ENCODE measurements at regions not wholly inside any gene's neighbourhood (a gene's known extent, or its start where the extent isn't known, plus 50 kb on each side); places are given as distances from the start of the nearest gene placed in this dataset.

DNA sequence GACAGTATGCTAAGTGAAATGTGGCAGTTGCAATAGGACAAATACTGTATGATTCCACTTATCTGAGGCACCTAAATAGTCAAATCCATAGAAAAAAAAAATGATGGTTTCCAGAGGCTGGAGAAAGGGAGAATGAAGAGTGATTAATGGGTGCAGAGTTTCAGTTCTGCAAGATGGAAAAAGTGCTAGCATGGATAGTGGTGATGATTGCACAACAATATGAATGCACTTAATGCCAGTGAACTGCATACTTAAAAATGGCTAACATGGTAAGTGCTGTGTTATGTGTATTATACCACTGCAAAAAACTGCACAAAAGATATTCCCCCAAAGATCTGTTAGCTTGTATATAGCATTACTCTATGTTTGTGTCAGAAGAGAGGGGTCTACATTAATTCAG is 185.4 kb downstream of the INHBB start (continued):
- TF ChIP-seq, protein P1, sequence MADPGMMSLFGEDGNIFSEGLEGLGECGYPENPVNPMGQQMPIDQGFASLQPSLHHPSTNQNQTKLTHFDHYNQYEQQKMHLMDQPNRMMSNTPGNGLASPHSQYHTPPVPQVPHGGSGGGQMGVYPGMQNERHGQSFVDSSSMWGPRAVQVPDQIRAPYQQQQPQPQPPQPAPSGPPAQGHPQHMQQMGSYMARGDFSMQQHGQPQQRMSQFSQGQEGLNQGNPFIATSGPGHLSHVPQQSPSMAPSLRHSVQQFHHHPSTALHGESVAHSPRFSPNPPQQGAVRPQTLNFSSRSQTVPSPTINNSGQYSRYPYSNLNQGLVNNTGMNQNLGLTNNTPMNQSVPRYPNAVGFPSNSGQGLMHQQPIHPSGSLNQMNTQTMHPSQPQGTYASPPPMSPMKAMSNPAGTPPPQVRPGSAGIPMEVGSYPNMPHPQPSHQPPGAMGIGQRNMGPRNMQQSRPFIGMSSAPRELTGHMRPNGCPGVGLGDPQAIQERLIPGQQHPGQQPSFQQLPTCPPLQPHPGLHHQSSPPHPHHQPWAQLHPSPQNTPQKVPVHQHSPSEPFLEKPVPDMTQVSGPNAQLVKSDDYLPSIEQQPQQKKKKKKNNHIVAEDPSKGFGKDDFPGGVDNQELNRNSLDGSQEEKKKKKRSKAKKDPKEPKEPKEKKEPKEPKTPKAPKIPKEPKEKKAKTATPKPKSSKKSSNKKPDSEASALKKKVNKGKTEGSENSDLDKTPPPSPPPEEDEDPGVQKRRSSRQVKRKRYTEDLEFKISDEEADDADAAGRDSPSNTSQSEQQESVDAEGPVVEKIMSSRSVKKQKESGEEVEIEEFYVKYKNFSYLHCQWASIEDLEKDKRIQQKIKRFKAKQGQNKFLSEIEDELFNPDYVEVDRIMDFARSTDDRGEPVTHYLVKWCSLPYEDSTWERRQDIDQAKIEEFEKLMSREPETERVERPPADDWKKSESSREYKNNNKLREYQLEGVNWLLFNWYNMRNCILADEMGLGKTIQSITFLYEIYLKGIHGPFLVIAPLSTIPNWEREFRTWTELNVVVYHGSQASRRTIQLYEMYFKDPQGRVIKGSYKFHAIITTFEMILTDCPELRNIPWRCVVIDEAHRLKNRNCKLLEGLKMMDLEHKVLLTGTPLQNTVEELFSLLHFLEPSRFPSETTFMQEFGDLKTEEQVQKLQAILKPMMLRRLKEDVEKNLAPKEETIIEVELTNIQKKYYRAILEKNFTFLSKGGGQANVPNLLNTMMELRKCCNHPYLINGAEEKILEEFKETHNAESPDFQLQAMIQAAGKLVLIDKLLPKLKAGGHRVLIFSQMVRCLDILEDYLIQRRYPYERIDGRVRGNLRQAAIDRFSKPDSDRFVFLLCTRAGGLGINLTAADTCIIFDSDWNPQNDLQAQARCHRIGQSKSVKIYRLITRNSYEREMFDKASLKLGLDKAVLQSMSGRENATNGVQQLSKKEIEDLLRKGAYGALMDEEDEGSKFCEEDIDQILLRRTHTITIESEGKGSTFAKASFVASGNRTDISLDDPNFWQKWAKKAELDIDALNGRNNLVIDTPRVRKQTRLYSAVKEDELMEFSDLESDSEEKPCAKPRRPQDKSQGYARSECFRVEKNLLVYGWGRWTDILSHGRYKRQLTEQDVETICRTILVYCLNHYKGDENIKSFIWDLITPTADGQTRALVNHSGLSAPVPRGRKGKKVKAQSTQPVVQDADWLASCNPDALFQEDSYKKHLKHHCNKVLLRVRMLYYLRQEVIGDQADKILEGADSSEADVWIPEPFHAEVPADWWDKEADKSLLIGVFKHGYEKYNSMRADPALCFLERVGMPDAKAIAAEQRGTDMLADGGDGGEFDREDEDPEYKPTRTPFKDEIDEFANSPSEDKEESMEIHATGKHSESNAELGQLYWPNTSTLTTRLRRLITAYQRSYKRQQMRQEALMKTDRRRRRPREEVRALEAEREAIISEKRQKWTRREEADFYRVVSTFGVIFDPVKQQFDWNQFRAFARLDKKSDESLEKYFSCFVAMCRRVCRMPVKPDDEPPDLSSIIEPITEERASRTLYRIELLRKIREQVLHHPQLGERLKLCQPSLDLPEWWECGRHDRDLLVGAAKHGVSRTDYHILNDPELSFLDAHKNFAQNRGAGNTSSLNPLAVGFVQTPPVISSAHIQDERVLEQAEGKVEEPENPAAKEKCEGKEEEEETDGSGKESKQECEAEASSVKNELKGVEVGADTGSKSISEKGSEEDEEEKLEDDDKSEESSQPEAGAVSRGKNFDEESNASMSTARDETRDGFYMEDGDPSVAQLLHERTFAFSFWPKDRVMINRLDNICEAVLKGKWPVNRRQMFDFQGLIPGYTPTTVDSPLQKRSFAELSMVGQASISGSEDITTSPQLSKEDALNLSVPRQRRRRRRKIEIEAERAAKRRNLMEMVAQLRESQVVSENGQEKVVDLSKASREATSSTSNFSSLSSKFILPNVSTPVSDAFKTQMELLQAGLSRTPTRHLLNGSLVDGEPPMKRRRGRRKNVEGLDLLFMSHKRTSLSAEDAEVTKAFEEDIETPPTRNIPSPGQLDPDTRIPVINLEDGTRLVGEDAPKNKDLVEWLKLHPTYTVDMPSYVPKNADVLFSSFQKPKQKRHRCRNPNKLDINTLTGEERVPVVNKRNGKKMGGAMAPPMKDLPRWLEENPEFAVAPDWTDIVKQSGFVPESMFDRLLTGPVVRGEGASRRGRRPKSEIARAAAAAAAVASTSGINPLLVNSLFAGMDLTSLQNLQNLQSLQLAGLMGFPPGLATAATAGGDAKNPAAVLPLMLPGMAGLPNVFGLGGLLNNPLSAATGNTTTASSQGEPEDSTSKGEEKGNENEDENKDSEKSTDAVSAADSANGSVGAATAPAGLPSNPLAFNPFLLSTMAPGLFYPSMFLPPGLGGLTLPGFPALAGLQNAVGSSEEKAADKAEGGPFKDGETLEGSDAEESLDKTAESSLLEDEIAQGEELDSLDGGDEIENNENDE (IDR thresholded peaks at IDR 0.05; ENCODE audit: insufficient replicate concordance, low read length): no peak
- TF ChIP-seq ASH2L (IDR thresholded peaks at IDR 0.05; ENCODE audit: low read length) (no peak), TCF12 (IDR thresholded peaks at IDR 0.05; ENCODE audit: low read depth, low read length) (no peak), ZNF274 (IDR thresholded peaks at IDR 0.05; ENCODE audit: borderline replicate concordance, extremely low read depth, low read length) (no peak), RAD21 (IDR thresholded peaks at IDR 0.05 in 1 of 2, conservative IDR thresholded peaks at IDR 0.05 in 1 of 2; ENCODE audit: low read depth in 2 of 2, low read length in 2 of 2) (no peak)
- TF ChIP-seq, protein P2, sequence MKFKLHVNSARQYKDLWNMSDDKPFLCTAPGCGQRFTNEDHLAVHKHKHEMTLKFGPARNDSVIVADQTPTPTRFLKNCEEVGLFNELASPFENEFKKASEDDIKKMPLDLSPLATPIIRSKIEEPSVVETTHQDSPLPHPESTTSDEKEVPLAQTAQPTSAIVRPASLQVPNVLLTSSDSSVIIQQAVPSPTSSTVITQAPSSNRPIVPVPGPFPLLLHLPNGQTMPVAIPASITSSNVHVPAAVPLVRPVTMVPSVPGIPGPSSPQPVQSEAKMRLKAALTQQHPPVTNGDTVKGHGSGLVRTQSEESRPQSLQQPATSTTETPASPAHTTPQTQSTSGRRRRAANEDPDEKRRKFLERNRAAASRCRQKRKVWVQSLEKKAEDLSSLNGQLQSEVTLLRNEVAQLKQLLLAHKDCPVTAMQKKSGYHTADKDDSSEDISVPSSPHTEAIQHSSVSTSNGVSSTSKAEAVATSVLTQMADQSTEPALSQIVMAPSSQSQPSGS (IDR thresholded peaks at IDR 0.05; ENCODE audit: low read length): no peak
